HG03280 (cell line): ENCODE measurements at regions not wholly inside any gene's neighbourhood (a gene's known extent, or its start where the extent isn't known, plus 50 kb on each side); places are given as distances from the start of the nearest gene placed in this dataset.
"Not testable (repeated sequence)": the region's sequence is repeated elsewhere in the genome, so short reads cannot be mapped to it uniquely, and the experiment has no call there.

Source experiments
- ATAC-seq: cut with Tn5 transposase; IDR thresholded peaks from one replicate; pipeline ENCODE4 v1.9.1; 2021; ENCODE audit warnings: mild to moderate bottlenecking, moderate library complexity; ENCODE audit not compliant: unreplicated experiment

GRCh38 chr20:56765172-56766073, 136.3 kb downstream of the TFAP2C start:
- no peak for ATAC-seq

- ATAC-seq, result no peak
These were observed 137.4 kb downstream of the TFAP2C start for GRCh38 chr20:56766528-56766927.

GRCh38 chr20:56769921-56770600, 141.0 kb downstream of the TFAP2C start:
- ATAC-seq, result no peak

- ATAC-seq, result no peak
These were observed 144.6 kb downstream of the TFAP2C start for GRCh38 chr20:56773749-56774148.

- ATAC-seq, result no peak
These were observed 145.8 kb downstream of the TFAP2C start for GRCh38 chr20:56774873-56775272.

GRCh38 chr20:56776345-56776744, 147.2 kb downstream of the TFAP2C start:
- no peak for ATAC-seq

- ATAC-seq, result no peak
These were observed 149.7 kb downstream of the TFAP2C start for GRCh38 chr20:56778765-56779195.

- no peak for ATAC-seq
These were observed 150.5 kb downstream of the TFAP2C start for GRCh38 chr20:56779452-56780143.

GRCh38 chr20:56780266-56780665, 151.2 kb downstream of the TFAP2C start:
- ATAC-seq, result no peak

GRCh38 chr20:56781108-56781739, 152.1 kb downstream of the TFAP2C start:
- no peak for ATAC-seq

- ATAC-seq, result not testable (repeated sequence)
These were observed 153.0 kb downstream of the TFAP2C start for GRCh38 chr20:56781987-56782560.

GRCh38 chr20:56782814-56783213, 153.7 kb downstream of the TFAP2C start:
- not testable (repeated sequence) for ATAC-seq

GRCh38 chr20:56783826-56784225, 154.7 kb downstream of the TFAP2C start:
- no peak for ATAC-seq

- no peak for ATAC-seq
These were observed 157.4 kb downstream of the TFAP2C start for GRCh38 chr20:56786503-56786902.

GRCh38 chr20:56788041-56788670, 159.1 kb downstream of the TFAP2C start:
- ATAC-seq, result no peak

GRCh38 chr20:56788671-56789610, 159.8 kb downstream of the TFAP2C start:
- ATAC-seq, result no peak

GRCh38 chr20:56793916-56794315, 164.8 kb downstream of the TFAP2C start:
- ATAC-seq, result no peak

- ATAC-seq, result no peak
These were observed 166.4 kb downstream of the TFAP2C start for GRCh38 chr20:56795492-56795891.

- ATAC-seq, result no peak
These were observed 167.2 kb downstream of the TFAP2C start for GRCh38 chr20:56796345-56796744.
